Panc1 (cell line): ENCODE measurements at regions not wholly inside any gene's neighbourhood (a gene's known extent, or its start where the extent isn't known, plus 50 kb on each side); places are given as distances from the start of the nearest gene placed in this dataset.

ENCODE experiments used
- POLR2AphosphoS5 ChIP-seq: IDR thresholded peaks from 2 replicates; pipeline ENCODE4 v1.6.1; 2012; ENCODE audit warnings: mild to moderate bottlenecking, low read depth, low read length, moderate library complexity
- SIN3A ChIP-seq: IDR thresholded peaks from 2 replicates; pipeline ENCODE4 v1.6.1; 2012; ENCODE audit warnings: low read depth, mild to moderate bottlenecking, low read length, moderate library complexity, borderline replicate concordance; ENCODE audit not compliant: insufficient read depth
- TCF7L2 ChIP-seq: IDR thresholded peaks from 2 replicates; pipeline ENCODE4 v1.6.1; 2011; ENCODE audit warnings: mild to moderate bottlenecking, low read depth, low read length, inconsistent platforms
- TF ChIP-seq, protein P1 (sequence below): fragments of 450-650 bp; IDR thresholded peaks from 2 replicates; pipeline ENCODE4 v1.5.1; 2017; ENCODE audit warnings: mild to moderate bottlenecking
- TF ChIP-seq, protein P2 (sequence below), 2 experiments: IDR thresholded peaks; 2 replicates each; pipeline ENCODE4 v1.6.1; 2011 to 2012; ENCODE audit warnings: low read depth in 2 of 2, control low read depth in 1 of 2, low read length in 1 of 2, mild to moderate bottlenecking in 1 of 2, moderate library complexity in 1 of 2; ENCODE audit not compliant: insufficient read depth in 1 of 2

DNA sequence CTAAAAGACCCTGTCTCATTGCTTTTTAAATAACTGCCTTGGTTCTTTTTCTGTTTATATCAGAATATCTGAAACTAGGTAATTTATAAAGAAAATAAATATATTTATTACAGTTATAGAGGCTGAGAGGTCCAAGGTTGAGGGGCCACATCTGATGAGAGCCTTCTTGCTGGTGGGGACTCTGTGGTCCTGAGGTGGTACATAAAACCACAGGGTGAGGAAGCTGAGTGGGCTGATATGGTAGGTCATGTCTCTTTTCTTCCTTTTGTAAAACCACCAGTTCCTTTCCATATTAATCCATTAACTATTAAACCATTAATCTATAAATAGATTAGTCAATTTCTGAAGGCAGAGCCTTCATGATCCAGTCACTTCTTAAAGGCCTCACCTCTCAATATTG lies 109.5 kb upstream of the SPRY2 start:
- TF ChIP-seq, protein P1, sequence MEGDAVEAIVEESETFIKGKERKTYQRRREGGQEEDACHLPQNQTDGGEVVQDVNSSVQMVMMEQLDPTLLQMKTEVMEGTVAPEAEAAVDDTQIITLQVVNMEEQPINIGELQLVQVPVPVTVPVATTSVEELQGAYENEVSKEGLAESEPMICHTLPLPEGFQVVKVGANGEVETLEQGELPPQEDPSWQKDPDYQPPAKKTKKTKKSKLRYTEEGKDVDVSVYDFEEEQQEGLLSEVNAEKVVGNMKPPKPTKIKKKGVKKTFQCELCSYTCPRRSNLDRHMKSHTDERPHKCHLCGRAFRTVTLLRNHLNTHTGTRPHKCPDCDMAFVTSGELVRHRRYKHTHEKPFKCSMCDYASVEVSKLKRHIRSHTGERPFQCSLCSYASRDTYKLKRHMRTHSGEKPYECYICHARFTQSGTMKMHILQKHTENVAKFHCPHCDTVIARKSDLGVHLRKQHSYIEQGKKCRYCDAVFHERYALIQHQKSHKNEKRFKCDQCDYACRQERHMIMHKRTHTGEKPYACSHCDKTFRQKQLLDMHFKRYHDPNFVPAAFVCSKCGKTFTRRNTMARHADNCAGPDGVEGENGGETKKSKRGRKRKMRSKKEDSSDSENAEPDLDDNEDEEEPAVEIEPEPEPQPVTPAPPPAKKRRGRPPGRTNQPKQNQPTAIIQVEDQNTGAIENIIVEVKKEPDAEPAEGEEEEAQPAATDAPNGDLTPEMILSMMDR: no peak
- TF ChIP-seq, protein P2, sequence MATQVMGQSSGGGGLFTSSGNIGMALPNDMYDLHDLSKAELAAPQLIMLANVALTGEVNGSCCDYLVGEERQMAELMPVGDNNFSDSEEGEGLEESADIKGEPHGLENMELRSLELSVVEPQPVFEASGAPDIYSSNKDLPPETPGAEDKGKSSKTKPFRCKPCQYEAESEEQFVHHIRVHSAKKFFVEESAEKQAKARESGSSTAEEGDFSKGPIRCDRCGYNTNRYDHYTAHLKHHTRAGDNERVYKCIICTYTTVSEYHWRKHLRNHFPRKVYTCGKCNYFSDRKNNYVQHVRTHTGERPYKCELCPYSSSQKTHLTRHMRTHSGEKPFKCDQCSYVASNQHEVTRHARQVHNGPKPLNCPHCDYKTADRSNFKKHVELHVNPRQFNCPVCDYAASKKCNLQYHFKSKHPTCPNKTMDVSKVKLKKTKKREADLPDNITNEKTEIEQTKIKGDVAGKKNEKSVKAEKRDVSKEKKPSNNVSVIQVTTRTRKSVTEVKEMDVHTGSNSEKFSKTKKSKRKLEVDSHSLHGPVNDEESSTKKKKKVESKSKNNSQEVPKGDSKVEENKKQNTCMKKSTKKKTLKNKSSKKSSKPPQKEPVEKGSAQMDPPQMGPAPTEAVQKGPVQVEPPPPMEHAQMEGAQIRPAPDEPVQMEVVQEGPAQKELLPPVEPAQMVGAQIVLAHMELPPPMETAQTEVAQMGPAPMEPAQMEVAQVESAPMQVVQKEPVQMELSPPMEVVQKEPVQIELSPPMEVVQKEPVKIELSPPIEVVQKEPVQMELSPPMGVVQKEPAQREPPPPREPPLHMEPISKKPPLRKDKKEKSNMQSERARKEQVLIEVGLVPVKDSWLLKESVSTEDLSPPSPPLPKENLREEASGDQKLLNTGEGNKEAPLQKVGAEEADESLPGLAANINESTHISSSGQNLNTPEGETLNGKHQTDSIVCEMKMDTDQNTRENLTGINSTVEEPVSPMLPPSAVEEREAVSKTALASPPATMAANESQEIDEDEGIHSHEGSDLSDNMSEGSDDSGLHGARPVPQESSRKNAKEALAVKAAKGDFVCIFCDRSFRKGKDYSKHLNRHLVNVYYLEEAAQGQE (IDR thresholded peaks at IDR 0.05; ENCODE audit: insufficient read depth in 1 of 2, low read depth in 2 of 2, low read length in 1 of 2): no peak
- TF ChIP-seq POLR2AphosphoS5: no peak
- TF ChIP-seq SIN3A: no peak
- TF ChIP-seq TCF7L2: no peak
